ENCODE measurements at regions not wholly inside any gene's neighbourhood (a gene's known extent, or its start where the extent isn't known, plus 50 kb on each side); places are given as distances from the start of the nearest gene placed in this dataset.

GRCh38 chr13:110773480-110773879 lies 60.0 kb downstream of the ING1 start:
- Mint-ChIP-seq H3K4me1 (no peaks in the 10 kb centered on the region), H3K4me3 (no peak overlapping the region)
- ATAC-seq (replicated peaks), result no peak

GRCh38 chr13:110774051-110774450 lies 60.6 kb downstream of the ING1 start:
- Mint-ChIP-seq H3K4me1 (no peaks in the 10 kb centered on the region), H3K9me3 (no peaks in the 10 kb centered on the region), H3K36me3 (ENCODE audit: low read depth) (no peaks in the 10 kb centered on the region), H3K27ac (no peak overlapping the region), H3K4me3 (no peak overlapping the region), H3K27me3 (peaks cover 22% of the 10 kb centered on the region)
- no peak for ATAC-seq (replicated peaks)

More at GRCh38 chr13:110773480-110773879, 60.0 kb downstream of the ING1 start:
- no peaks in the 10 kb centered on the region for H3K36me3 Mint-ChIP-seq (ENCODE audit: low read depth)
- H3K9me3 Mint-ChIP-seq, result no peaks in the 10 kb centered on the region
- peaks cover 24% of the 10 kb centered on the region for H3K27me3 Mint-ChIP-seq
- H3K27ac Mint-ChIP-seq, result no peak overlapping the region

- no peaks in the 10 kb centered on the region for H3K9me3 Mint-ChIP-seq
- H3K36me3 Mint-ChIP-seq (ENCODE audit: low read depth), result no peaks in the 10 kb centered on the region
- peaks cover 22% of the 10 kb centered on the region for H3K27me3 Mint-ChIP-seq
- no peaks in the 10 kb centered on the region for H3K4me1 Mint-ChIP-seq
- H3K27ac Mint-ChIP-seq, result no peak overlapping the region
- H3K4me3 Mint-ChIP-seq, result no peak overlapping the region
- ATAC-seq (replicated peaks), result no peak
These were observed 61.0 kb downstream of the ING1 start for GRCh38 chr13:110774490-110774889.

DNA sequence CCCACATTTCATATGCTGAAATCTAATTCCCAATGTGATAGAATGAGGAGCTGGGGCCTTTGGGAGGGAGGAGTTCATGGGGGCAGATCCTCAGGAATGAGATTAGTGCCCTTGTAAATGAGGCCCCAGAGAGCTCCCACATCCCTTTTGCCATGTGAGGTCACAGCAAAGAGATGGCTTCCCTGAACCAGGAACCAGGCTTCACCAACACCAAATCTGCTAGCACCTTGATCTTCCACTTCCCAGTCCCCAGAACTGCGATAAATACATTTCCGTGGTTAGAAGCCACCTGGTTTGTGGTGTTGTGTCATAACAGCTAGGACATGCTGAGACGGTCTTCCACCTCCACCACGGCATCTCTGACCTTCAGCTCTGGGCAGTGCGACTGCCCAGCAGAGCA lies 62.1 kb downstream of the ING1 start:
- no peaks in the 10 kb centered on the region for H3K4me1 Mint-ChIP-seq
- ATAC-seq (replicated peaks), result no peak
- no peak overlapping the region for H3K4me3 Mint-ChIP-seq
- no peaks in the 10 kb centered on the region for H3K36me3 Mint-ChIP-seq (ENCODE audit: low read depth)
- H3K9me3 Mint-ChIP-seq, result no peaks in the 10 kb centered on the region
- H3K27ac Mint-ChIP-seq, result no peak overlapping the region
- peaks cover 18% of the 10 kb centered on the region for H3K27me3 Mint-ChIP-seq

DNA sequence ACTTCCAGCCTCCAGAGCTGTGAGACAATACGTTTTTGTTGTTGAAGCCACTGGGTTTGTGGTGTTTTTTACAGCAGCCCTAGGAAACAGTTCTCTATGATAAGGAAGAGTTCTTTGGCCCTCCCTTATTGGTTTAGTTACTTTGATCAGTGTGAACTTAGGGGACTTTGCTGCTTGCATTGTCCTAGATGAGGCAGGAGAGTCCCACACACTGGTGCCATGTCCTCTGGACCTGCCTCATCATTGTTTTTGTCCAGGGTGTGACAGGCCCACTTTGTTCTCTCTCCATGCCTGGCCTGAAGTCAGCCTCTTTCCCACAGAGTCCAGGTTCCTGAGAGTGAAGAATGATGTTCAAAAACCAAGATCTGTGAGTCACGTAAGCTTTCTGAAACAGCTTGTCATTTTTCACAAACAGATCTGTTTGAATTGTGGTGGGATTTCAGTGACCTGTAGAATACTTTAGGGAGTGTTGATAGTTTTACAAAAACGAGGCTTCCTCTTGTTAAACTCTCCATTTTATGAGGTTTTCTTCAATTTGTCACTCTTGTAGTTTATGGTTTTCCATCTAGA lies 63.8 kb downstream of the ING1 start:
- Mint-ChIP-seq H3K36me3 (ENCODE audit: low read depth) (no peaks in the 10 kb centered on the region), H3K27ac (no peak overlapping the region), H3K9me3 (peaks cover under 1% of the 10 kb centered on the region), H3K4me3 (no peak overlapping the region), H3K27me3 (peaks cover 17% of the 10 kb centered on the region), H3K4me1 (no peaks in the 10 kb centered on the region)
- no peak for ATAC-seq (replicated peaks)

DNA sequence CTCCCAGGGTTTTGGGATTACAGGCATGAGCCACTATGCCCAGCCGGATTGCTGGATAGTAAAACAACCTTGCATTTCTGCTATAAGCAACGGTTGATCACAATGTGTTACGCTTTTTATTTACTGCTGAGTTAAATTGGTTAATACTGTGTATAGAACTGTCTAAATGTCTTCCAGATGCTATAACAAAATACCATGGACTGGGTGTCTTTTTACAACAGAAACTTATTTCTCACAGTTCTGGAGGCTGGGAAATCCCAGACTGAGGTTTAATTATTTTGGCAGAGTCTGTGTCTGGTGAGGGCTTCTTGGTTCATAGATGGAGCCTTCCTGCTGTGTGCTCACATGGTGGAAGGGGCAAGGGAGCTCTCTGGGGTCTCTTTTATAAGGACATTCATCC lies 65.5 kb downstream of the ING1 start:
- Mint-ChIP-seq H3K27ac (no peak overlapping the region), H3K27me3 (peaks cover 11% of the 10 kb centered on the region), H3K4me1 (no peaks in the 10 kb centered on the region), H3K4me3 (no peak overlapping the region), H3K9me3 (peaks cover 4% of the 10 kb centered on the region), H3K36me3 (ENCODE audit: low read depth) (no peaks in the 10 kb centered on the region)
- ATAC-seq (replicated peaks), result no peak

DNA sequence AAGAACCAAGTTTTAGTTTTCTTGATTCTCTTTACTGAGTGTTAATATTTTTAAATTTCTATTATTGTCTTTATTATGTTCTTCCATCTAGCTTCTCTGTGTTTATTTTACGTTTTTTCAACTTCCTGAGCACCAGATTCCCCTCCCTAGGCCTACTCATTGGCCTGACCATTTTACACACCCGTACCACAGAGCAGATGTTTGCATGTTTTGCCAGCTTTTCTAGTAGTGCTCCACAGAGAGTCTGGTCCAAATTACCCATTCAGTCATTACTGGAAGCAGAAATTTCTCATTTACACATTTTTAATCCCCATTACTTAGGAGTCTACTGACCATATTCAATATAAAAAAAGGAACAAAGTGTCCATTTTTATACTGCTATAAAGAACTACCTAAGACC lies 66.9 kb downstream of the ING1 start:
- H3K4me3 Mint-ChIP-seq, result no peak overlapping the region
- no peaks in the 10 kb centered on the region for H3K4me1 Mint-ChIP-seq
- no peak overlapping the region for H3K27ac Mint-ChIP-seq
- ATAC-seq (replicated peaks), result no peak
- no peaks in the 10 kb centered on the region for H3K36me3 Mint-ChIP-seq (ENCODE audit: low read depth)
- H3K9me3 Mint-ChIP-seq, result peaks cover 4% of the 10 kb centered on the region
- H3K27me3 Mint-ChIP-seq, result peaks cover 8% of the 10 kb centered on the region

- Mint-ChIP-seq H3K4me3 (no peak overlapping the region), H3K4me1 (no peaks in the 10 kb centered on the region), H3K9me3 (peaks cover 4% of the 10 kb centered on the region), H3K36me3 (ENCODE audit: low read depth) (no peaks in the 10 kb centered on the region), H3K27me3 (peaks cover 4% of the 10 kb centered on the region), H3K27ac (no peak overlapping the region)
- no peak for ATAC-seq (replicated peaks)
These were observed 68.7 kb downstream of the ING1 start for GRCh38 chr13:110782185-110782584.

GRCh38 chr13:110784704-110785103 lies 71.2 kb downstream of the ING1 start:
- H3K27me3 Mint-ChIP-seq, result peaks cover 8% of the 10 kb centered on the region
- H3K9me3 Mint-ChIP-seq, result peaks cover 4% of the 10 kb centered on the region
- no peak overlapping the region for H3K4me3 Mint-ChIP-seq
- H3K4me1 Mint-ChIP-seq, result no peaks in the 10 kb centered on the region
- H3K36me3 Mint-ChIP-seq (ENCODE audit: low read depth), result no peaks in the 10 kb centered on the region
- H3K27ac Mint-ChIP-seq, result no peak overlapping the region
- peak; percentile 29 for ATAC-seq (replicated peaks)

GRCh38 chr13:110788778-110789177 lies 75.3 kb downstream of the ING1 start:
- no peak for ATAC-seq (replicated peaks)
- peaks cover 11% of the 10 kb centered on the region for H3K9me3 Mint-ChIP-seq
- no peaks in the 10 kb centered on the region for H3K36me3 Mint-ChIP-seq (ENCODE audit: low read depth)
- H3K4me3 Mint-ChIP-seq, result no peak overlapping the region
- peaks cover 4% of the 10 kb centered on the region for H3K27me3 Mint-ChIP-seq
- no peaks in the 10 kb centered on the region for H3K4me1 Mint-ChIP-seq
- no peak overlapping the region for H3K27ac Mint-ChIP-seq

DNA sequence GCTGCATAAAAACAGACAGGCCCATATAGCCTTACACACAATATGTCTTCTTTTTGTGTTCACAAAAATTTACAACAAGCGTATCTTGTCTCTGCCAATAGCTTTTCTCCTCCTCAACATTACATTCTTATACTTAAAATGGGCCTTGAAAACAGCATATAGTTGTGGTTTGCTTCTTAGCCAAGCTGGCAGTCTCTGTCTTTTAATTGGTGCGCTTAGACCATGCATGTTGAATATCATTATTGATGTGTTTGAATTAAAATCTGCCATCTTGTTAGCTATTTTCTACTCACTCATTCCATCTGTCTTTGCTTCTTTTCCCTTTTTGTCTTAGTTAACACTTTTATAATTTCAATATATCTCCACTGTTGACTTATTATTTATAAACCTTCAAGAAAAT lies 76.4 kb downstream of the ING1 start:
- Mint-ChIP-seq H3K27ac (no peak overlapping the region), H3K4me1 (no peaks in the 10 kb centered on the region), H3K4me3 (no peak overlapping the region), H3K27me3 (peaks cover 4% of the 10 kb centered on the region), H3K9me3 (peaks cover 11% of the 10 kb centered on the region), H3K36me3 (ENCODE audit: low read depth) (no peaks in the 10 kb centered on the region)
- no peak for ATAC-seq (replicated peaks)

- H3K27ac Mint-ChIP-seq, result no peak overlapping the region
- peaks cover 11% of the 10 kb centered on the region for H3K9me3 Mint-ChIP-seq
- H3K4me3 Mint-ChIP-seq, result no peak overlapping the region
- H3K27me3 Mint-ChIP-seq, result peaks cover 4% of the 10 kb centered on the region
- ATAC-seq (replicated peaks), result no peak
- no peaks in the 10 kb centered on the region for H3K4me1 Mint-ChIP-seq
- H3K36me3 Mint-ChIP-seq (ENCODE audit: low read depth), result no peaks in the 10 kb centered on the region
These were observed 76.9 kb downstream of the ING1 start for GRCh38 chr13:110790371-110790770.

GRCh38 chr13:110794209-110794608 lies 80.7 kb downstream of the ING1 start:
- H3K36me3 Mint-ChIP-seq (ENCODE audit: low read depth), result no peaks in the 10 kb centered on the region

DNA sequence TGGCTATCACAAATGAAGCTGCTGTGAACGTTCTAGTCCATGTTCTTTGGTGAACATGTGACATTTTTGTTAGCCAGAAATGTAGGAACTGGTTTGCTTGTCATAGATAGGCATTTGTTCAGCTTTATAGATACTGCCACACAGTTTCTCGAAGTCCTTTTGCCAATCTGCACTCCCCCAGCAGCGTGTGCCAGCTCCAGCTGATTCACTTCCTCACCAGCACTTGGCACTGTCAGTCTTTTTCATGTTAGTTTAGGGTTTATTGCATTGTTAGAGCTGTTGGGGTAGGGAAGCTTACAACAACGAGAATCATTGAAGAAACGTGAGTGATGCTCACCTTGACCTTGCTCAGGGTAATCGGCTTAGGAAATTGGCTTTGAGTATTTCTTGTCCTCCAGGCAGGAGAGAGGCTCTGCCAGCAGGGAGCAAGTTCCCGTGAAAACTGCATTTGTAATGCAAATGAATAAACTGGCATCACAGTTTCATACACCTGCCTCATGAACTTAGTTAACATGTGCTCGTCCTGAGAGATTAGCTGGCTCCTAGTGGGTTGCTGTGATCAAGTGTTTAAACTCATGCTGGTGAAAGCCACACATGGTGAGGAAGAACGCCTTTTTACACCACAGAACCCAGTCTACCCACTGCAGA lies 83.9 kb downstream of the ING1 start:
- H3K36me3 Mint-ChIP-seq (ENCODE audit: low read depth), result no peaks in the 10 kb centered on the region

More at GRCh38 chr13:110794209-110794608, 80.7 kb downstream of the ING1 start:
- H3K27ac Mint-ChIP-seq, result no peak overlapping the region
- peaks cover 19% of the 10 kb centered on the region for H3K27me3 Mint-ChIP-seq
- no peaks in the 10 kb centered on the region for H3K4me1 Mint-ChIP-seq
- no peak for ATAC-seq (replicated peaks)
- peaks cover 11% of the 10 kb centered on the region for H3K9me3 Mint-ChIP-seq
- H3K4me3 Mint-ChIP-seq, result no peak overlapping the region

DNA sequence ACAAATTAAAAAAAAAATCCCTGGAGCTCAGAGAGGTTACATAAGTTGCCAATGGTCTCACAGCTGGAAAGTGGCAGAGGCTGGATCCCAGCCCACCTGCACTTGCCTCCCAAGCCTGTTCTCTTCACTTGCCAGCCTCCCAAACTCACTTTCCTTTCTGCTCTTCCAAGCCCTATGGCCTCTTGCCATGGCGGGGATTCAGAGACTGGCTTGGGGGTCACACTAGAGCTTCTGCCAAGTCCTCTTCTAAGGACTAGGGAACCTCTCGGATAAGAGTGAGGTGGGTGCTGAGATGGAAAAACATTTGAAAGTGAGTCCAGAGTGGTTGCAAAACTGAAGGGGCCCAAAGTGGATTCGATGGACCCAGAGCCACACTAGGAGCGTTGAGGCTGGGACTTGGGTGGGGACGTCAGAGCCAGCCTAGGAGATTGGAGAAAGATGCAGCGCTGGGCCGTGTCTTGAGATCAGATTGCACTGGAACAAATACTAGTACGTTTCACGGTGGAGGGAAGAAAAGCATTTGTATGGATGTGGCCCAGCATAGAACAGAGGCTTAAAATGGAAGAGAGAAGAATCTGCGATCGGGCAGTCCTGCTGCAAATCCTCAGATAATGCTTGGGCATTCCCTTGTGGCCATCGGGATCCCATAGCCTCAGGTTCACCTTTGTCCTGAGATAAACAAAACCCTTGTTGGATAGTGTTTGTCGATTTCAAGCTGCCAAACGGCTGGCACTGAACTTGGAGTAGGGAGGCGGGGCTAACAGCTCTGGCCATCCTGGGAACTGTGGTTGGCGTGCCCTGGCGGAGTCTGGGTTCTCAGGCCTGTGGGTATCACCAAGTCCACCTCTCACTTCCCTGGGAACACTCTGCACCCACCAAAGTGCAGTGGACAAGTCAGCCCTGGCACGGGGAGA lies 84.8 kb downstream of the ING1 start:
- Mint-ChIP-seq H3K9me3 (no peaks in the 10 kb centered on the region), H3K4me1 (no peaks in the 10 kb centered on the region), H3K27ac (no peak overlapping the region), H3K36me3 (ENCODE audit: low read depth) (no peaks in the 10 kb centered on the region), H3K27me3 (peaks cover 37% of the 10 kb centered on the region), H3K4me3 (no peak overlapping the region)
- ATAC-seq (replicated peaks), result no peak

More for the DNA sequence above, 83.9 kb downstream of the ING1 start:
- Mint-ChIP-seq H3K4me3 (no peak overlapping the region), H3K27me3 (peaks cover 37% of the 10 kb centered on the region), H3K27ac (no peak overlapping the region), H3K4me1 (no peaks in the 10 kb centered on the region), H3K9me3 (peaks cover 3% of the 10 kb centered on the region)
- ATAC-seq (replicated peaks), result no peak
